Limb (tissue), 2 donors: ENCODE measurements at regions not wholly inside any gene's neighbourhood (a gene's known extent, or its start where the extent isn't known, plus 50 kb on each side); places are given as distances from the start of the nearest gene placed in this dataset.

ENCODE experiments used
- DNase-seq, 2 donors: peaks; one replicate each; pipeline ENCODE4 v3.0.0-alpha.2; 2016; ENCODE audit errors: extremely low spot score in 2 of 2

DNA sequence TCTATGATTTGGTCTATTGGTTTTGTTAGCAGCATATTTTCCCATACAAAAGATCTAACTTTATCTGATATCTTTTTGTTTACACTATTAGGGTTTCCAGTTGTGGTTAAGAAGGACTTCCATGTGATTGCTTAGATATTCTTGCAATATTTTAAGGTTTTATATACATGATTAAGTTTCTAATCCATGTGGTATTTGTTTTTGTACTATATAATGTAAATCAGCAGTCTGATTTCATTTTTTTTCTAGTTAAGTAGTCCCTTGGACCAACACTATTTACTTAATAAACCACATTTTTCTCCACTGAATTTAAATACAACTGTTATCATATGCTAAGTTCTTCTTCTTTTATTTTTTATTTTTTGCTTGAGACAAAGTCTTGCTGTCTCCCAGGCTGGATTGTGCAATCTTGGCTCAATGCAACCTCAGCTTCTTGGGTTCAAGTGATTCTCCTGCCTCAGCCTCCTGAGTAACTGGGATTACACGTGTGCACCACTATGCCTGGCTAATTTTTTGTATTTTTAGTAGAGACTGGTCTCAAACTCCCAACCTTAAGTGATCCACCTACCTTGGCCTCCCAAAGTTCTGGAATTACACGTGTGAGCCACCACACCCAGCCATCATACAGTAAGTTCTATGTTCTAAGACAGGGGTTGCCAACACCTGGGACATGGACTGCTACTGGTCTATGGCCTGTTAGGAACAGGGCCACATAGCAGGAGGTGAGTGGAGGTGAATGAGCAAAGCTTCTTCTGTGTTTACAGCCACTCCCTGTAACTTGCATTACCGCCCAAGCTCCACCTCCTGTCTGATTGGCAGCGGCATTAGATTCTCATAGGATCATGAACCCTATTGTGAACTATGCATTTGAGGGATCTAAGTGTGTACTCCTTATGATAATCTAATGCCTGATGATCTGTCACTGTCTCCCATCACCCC lies 58.5 kb upstream of the RAB27B start:
- DNase-seq: no peak

DNA sequence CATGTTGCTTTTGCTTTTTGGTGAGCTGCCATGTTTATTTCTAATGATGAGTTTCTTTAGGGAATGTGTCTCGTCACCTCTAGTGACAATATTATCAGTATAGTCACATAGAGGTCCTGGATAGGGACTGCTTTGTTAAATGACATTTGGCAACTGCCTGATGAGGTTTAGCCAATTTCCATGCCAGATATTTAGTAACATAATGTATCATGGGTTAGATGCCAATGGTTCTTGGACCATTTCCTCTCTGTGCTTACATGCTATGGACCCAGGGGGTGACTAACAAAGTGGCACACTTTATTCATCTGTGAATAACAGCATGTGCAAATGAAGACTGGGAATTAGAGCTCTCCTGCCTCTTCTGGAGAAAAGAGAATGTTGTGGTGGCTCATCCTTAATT lies 56.2 kb upstream of the RAB27B start:
- DNase-seq: no peak

DNA sequence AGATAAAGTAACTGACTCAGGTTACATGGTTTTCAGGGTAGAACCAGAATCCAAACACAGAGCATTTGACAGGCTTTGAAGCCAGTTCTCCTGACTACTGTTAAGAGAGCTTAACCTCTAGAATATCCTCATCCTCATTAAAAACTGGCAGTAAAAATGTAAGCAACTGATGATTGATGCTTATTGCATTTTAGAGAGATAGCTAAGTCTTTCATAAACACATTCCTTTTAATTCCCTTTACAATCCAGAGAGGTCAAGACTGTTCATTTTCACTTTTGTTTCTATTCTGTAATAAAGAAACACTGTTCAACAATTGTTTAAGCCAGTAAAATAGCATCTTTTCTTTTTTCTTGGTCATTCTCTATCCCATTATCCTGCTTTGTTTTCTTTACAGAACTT lies 53.9 kb upstream of the RAB27B start:
- DNase-seq: no peak

DNA sequence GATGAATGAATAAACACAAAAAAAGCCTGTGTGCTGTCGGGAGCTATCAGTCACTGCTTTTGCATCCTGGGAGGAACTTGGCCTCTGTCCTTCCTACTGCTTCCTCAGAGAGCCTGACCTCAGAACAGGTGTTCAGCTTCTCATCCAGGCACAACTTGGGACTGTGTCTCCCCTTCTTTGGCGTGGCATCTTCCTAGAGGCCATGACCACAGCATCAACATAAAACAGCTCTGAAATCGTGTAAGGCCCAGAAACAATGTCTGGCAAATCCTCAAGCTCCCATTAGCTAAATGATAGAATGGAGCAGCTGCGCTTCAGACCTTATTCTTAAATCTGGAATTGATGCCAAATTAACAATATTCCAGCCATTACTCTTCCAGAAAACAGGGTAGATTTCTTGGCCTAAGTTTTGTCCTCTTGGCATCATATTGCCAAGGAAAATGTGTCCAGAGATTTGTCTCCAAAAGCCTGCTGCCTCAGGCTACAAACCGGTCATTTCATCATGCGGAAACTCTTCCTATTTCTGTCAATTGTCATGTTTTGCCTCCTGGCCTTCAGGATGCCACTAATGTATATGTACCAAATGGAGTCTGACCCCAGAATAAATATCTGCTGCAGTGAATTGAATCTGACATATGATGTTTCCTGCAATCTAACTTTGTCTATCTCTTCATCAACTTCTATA lies 53.2 kb upstream of the RAB27B start:
- DNase-seq: peak in 1 of 2 donors; percentile 63

DNA sequence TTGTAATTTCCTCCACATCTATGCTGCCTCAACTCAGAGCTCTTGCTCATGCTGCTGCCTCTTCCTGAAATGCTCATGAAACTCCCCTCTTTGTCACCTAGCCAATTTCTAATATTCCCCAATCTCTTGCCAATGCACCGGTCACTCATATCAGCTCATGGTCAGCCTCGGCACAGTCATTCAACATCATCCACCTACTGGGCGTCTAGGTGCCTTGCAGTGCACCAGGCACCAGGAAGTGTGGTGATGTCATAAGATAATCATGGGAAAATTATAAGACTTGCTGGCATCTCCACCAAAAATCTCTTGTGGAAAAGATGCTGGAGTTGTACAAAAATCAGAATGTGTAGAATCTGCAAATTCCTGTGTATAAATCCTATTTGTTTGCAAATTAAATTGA lies 52.6 kb upstream of the RAB27B start:
- DNase-seq: no peak

DNA sequence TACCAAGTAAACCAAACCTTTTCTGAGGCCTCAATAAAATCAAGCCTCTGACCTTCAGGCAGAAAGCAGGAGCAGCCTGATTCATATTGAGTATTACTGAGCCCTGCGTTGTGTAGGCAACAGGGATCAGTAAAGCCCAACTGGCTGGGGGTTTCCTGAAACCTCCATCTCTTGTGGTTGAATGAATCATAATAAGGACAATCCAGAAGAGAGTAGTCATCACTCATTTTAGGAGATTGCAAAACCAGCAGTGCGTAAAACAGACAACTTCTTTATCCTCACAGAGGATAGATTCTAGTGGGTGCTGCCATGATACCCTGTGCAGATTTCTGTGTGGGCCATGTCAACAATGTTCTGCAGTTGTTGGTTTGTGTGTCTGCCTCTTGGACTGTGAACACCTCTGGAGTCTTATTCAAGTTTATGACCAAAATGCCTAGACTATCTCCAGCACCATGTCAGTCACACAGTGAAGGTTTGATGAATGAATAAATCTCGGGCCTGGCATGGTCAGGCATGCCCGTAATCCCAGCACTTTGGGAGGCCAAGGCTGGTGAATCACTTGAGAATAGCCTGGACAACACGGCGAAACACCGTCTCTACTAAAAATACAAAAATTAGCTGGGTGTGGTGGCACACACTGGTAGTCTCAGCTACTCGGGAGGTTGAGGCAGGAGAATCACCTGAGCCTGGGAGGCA lies 51.8 kb upstream of the RAB27B start:
- no peak for DNase-seq

DNA sequence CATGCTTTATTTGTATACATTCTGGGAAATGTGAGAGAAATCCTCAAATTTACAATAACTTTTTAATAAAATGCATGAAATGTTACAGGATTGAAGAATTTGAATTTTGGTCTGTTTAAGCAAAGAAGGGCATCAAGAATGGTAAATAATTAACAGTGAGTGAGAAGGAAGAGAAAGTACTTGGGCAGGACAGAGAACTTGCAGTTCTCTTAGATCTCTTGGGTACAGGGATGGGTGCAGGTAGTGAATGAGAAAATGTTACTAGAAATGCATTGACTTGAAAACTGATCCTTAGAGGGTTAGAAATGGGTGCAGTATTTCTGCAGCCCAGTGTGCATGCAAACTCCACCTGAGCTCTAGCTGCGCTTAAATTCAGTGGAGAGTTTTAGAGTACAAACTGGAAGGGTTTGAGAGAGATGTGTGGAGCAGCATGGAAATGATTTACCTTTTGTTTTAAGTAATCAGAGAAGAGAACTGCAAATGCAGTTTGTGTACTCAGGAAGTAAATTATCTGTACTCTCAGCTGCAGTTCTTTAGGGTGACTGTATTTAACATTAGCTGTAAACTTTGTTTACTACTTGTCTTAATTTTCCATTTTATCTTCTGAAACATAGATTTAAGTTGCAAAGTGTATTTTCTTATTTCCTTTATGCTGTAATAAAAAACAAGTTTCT lies 51.0 kb upstream of the RAB27B start:
- no peak for DNase-seq

DNA sequence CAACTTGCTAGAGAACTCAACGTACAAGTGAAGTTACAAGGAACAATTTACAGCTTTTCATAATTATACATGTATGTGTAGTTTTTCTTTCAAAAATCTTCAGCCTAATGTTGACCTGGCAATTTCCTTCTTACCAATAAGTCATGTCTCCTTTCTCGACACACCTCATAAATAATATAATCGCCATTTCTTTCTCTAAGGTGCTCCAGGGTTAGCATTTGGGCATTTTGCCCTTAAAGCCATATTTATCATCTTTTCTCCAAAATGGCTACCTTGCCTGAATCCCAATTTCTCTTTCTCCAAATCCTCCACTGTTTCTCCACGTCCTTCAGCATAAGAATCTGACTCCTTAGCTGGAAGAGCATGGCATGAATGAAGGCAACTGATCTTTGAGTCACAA lies 50.3 kb upstream of the RAB27B start:
- no peak for DNase-seq
